IMR-90 (cell line): ENCODE measurements at regions not wholly inside any gene's neighbourhood (a gene's known extent, or its start where the extent isn't known, plus 50 kb on each side); places are given as distances from the start of the nearest gene placed in this dataset.

Experiments used
- ATAC-seq: fragments of 200-7000 bp; cut with Tn5 transposase; 2 replicates; pipeline ENCODE4 v1.9.1; 2020; ENCODE audit warnings: low read depth, mild to moderate bottlenecking, moderate library complexity
- BruUV-seq: library from RNA; stranded (reverse); fragments of 400-500 nt; replicated peaks from 2 replicates; lab custom pipeline; 2021; lab: Mats Ljungman, UMichigan
- CTCF ChIA-PET: fragments of 300-600 bp; formaldehyde crosslinking; extraction: SDS; loops from one replicate; lab custom pipeline; 2021; ENCODE audit warnings: antibody characterized with exemption; lab: Yijun Ruan, JAX
- POLR2A ChIA-PET: fragments of 300-600 bp; sonication (Branson Sonifier 250); formaldehyde crosslinking; loops from one replicate; lab custom pipeline; 2022; ENCODE audit warnings: antibody characterized with exemption; ENCODE audit not compliant: unreplicated experiment; lab: Charles Lee
- DNase-seq: peaks from one replicate; pipeline ENCODE4 v3.0.0; 2013
- H2AFZ ChIP-seq: replicated peaks from 2 replicates; pipeline ENCODE3; 2013; ENCODE audit warnings: low read length, mild to moderate bottlenecking; ENCODE audit not compliant: poor library complexity
- H2AK5ac ChIP-seq: 2 replicates; pipeline ENCODE4 v1.6.1; 2013; ENCODE audit warnings: low read depth, low read length, inconsistent platforms
- H2AK9ac ChIP-seq: replicated peaks from 2 replicates; pipeline ENCODE3; 2013; ENCODE audit warnings: mild to moderate bottlenecking, low read depth, low read length, moderate library complexity; ENCODE audit not compliant: poor library complexity
- H2BK120ac ChIP-seq: 2 replicates; pipeline ENCODE4 v1.6.1; 2013; ENCODE audit warnings: low read depth, low read length, inconsistent platforms
- H2BK15ac ChIP-seq: 3 replicates; pipeline ENCODE4 v1.6.1; 2013; ENCODE audit warnings: low read depth, low read length, inconsistent platforms
- H2BK20ac ChIP-seq: 2 replicates; pipeline ENCODE4 v1.6.1; 2013; ENCODE audit warnings: low read depth, mild to moderate bottlenecking, inconsistent platforms, low read length, moderate library complexity
- H2BK5ac ChIP-seq: 2 replicates; pipeline ENCODE4 v1.6.1; 2013; ENCODE audit warnings: mild to moderate bottlenecking, low read depth, low read length, inconsistent platforms; ENCODE audit not compliant: poor library complexity, severe bottlenecking
- H3K14ac ChIP-seq: replicated peaks from 2 replicates; pipeline ENCODE4 v1.6.1; 2013; ENCODE audit warnings: low read depth, low read length, inconsistent platforms
- H3K18ac ChIP-seq: 2 replicates; pipeline ENCODE4 v1.6.1; 2013; ENCODE audit warnings: low read depth, low read length, control low read depth
- H3K23ac ChIP-seq: 2 replicates; pipeline ENCODE4 v1.6.1; 2013; ENCODE audit warnings: low read depth, low read length, inconsistent platforms
- H3K27ac ChIP-seq: 2 replicates; pipeline ENCODE4 v1.5.1; 2013; ENCODE audit warnings: mild to moderate bottlenecking, control low read depth, low read length; ENCODE audit not compliant: insufficient read depth
- H3K27me3 ChIP-seq: 2 replicates; pipeline ENCODE4 v1.6.1; 2013; ENCODE audit warnings: low read length; ENCODE audit not compliant: control insufficient read depth, insufficient read depth
- H3K36me3 ChIP-seq: 2 replicates; pipeline ENCODE4 v1.6.1; 2013; ENCODE audit warnings: low read length, mixed read lengths; ENCODE audit not compliant: control insufficient read depth, insufficient read depth
- H3K4ac ChIP-seq: 2 replicates; pipeline ENCODE4 v1.6.1; 2013; ENCODE audit warnings: low read depth, low read length, inconsistent platforms
- H3K4me1 ChIP-seq: 2 replicates; pipeline ENCODE4 v1.6.1; 2013; ENCODE audit warnings: low read length, mixed read lengths; ENCODE audit not compliant: control insufficient read depth, insufficient read depth
- H3K4me2 ChIP-seq: 2 replicates; pipeline ENCODE4 v1.6.1; 2013; ENCODE audit warnings: low read depth, mild to moderate bottlenecking, control low read depth, low read length, moderate library complexity
- H3K4me3 ChIP-seq: 2 replicates; pipeline ENCODE4 v1.5.1; 2013; ENCODE audit warnings: low read depth, mild to moderate bottlenecking, control low read depth, low read length, moderate library complexity; ENCODE audit not compliant: insufficient read depth
- H3K56ac ChIP-seq: 2 replicates; pipeline ENCODE4 v1.6.1; 2013; ENCODE audit warnings: low read length, inconsistent platforms; ENCODE audit not compliant: insufficient read depth; ENCODE audit errors: extremely low read depth
- H3K79me1 ChIP-seq, 2 experiments: 2 replicates each; pipeline ENCODE4 v1.6.1; 2013; ENCODE audit warnings: low read length in 2 of 2, inconsistent platforms in 1 of 2, low read depth in 1 of 2
- H3K9ac ChIP-seq: 2 replicates; pipeline ENCODE4 v1.6.1; 2013; ENCODE audit warnings: low read depth, low read length, control low read depth
- H3K9me1 ChIP-seq: 2 replicates; pipeline ENCODE4 v1.6.1; 2013; ENCODE audit warnings: low read length, inconsistent platforms; ENCODE audit not compliant: insufficient read depth
- H3K9me3 ChIP-seq: 2 replicates; pipeline ENCODE4 v1.6.1; 2013; ENCODE audit warnings: low read length; ENCODE audit not compliant: control insufficient read depth, insufficient read depth
- H4K20me1 ChIP-seq: 2 replicates; pipeline ENCODE4 v1.6.1; 2013; ENCODE audit warnings: low read length, inconsistent platforms; ENCODE audit not compliant: insufficient read depth
- H4K5ac ChIP-seq: 2 replicates; pipeline ENCODE4 v1.6.1; 2013; ENCODE audit warnings: mild to moderate bottlenecking, low read depth, low read length, control low read depth
- H4K8ac ChIP-seq, 2 experiments: 2 replicates each; pipeline ENCODE4 v1.6.1; 2013; ENCODE audit warnings: low read depth in 2 of 2, low read length in 2 of 2, control low read depth in 1 of 2, inconsistent platforms in 1 of 2
- H4K91ac ChIP-seq: 2 replicates; pipeline ENCODE4 v1.6.1; 2013; ENCODE audit warnings: low read depth, low read length, inconsistent platforms; ENCODE audit not compliant: insufficient read depth
- BHLHE40 ChIP-seq: fragments of 150-350 bp; IDR thresholded peaks from 2 replicates; pipeline ENCODE4 v1.6.1; 2016; ENCODE audit warnings: mild to moderate bottlenecking, low read depth, low read length
- CEBPB ChIP-seq: IDR thresholded peaks from 2 replicates; pipeline ENCODE4 v1.6.1; 2012; ENCODE audit warnings: low read depth, low read length, improper control_type of control experiment
- CHD1 ChIP-seq: IDR thresholded peaks from 2 replicates; pipeline ENCODE4 v1.6.1; 2012; ENCODE audit warnings: low read depth, low read length, improper control_type of control experiment
- CTCF ChIP-seq: conservative IDR thresholded peaks from 2 replicates; pipeline ENCODE4 v1.5.1; 2012; ENCODE audit warnings: mild to moderate bottlenecking, low read depth, low read length, improper control_type of control experiment
- MAFK ChIP-seq: IDR thresholded peaks from 2 replicates; pipeline ENCODE4 v1.6.1; 2012; ENCODE audit warnings: low read depth, low read length, improper control_type of control experiment
- MAZ ChIP-seq: IDR thresholded peaks from 2 replicates; pipeline ENCODE4 v1.6.1; 2012; ENCODE audit warnings: low read depth, mild to moderate bottlenecking, low read length, improper control_type of control experiment, moderate library complexity, borderline replicate concordance
- NFE2L2 ChIP-seq: fragments of 150-350 bp; IDR thresholded peaks from 2 replicates; pipeline ENCODE4 v1.6.1; 2016; ENCODE audit warnings: low read depth, mild to moderate bottlenecking, low read length
- POLR2A ChIP-seq: IDR thresholded peaks from 2 replicates; pipeline ENCODE4 v1.6.1; 2012; ENCODE audit warnings: mild to moderate bottlenecking, low read depth, low read length
- RAD21 ChIP-seq: IDR thresholded peaks from 2 replicates; pipeline ENCODE4 v1.6.1; 2012; ENCODE audit warnings: low read length, improper control_type of control experiment
- SMC3 ChIP-seq: fragments of 150-350 bp; IDR thresholded peaks from 2 replicates; pipeline ENCODE4 v1.6.1; 2016; ENCODE audit warnings: low read depth, mild to moderate bottlenecking, antibody characterized with exemption, low read length, moderate library complexity
- WGBS, 2 experiments: methylation state at CpG; one replicate each; pipeline versions ENCODE4 v1.1.5 to v1.1.7; 2013; ENCODE audit warnings: missing lambda C conversion rate in 2 of 2; ENCODE audit not compliant: insufficient read length in 1 of 2; ENCODE audit errors: extremely low coverage in 2 of 2; 5-methylcytosine and 5-hydroxymethylcytosine counted together
- dilution Hi-C: fragments of 300-500 bp; cut with HindIII; formaldehyde crosslinking; loops from one replicate; pipeline ENCODE4 v1.14.3; 2018; ENCODE audit warnings: low sequenced_read_pairs; ENCODE audit not compliant: unreplicated experiment
- in situ Hi-C: fragments of 300-500 bp; cut with MboI; formaldehyde crosslinking; loops from 3 replicates; pipeline ENCODE4 v1.14.3; 2019; ENCODE audit warnings: low sequenced_read_pairs, inconsistent platforms, mixed read lengths
- intact Hi-C: fragments of 100-400 bp; cut with micrococcal nuclease; formaldehyde crosslinking; loops from 2 replicates; pipeline ENCODE4 v1.10.0; 2022

- peak; percentile 43 for DNase-seq
- no peak overlapping the region for H3K4me3 ChIP-seq
- TF ChIP-seq CTCF (peak; percentile 61), RAD21 (peak; percentile 59), POLR2A (no peak), MAZ (no peak), CEBPB (no peak), SMC3 (peak; percentile 53), NFE2L2 (no peak), BHLHE40 (no peak), CHD1 (no peak), MAFK (no peak)
- H3K4me1 ChIP-seq = peaks cover 1% of the 10 kb centered on the region; the same call in 1 of the 2 replicates
- CTCF ChIA-PET = interaction anchor here (0.7 kb wide), 1 partner anchor 10 kb away, joined by 3 read pairs; no protein-coding TSS in a partner anchor
- POLR2A ChIA-PET = no interaction called here
- no peak overlapping the region for H4K91ac ChIP-seq
- H3K56ac ChIP-seq = no peak overlapping the region
- BruUV-seq = no TSS peak
- peak overlapping the region; percentile 13 for H2AK9ac ChIP-seq
- no peak overlapping the region for H3K9ac ChIP-seq
- H3K27ac ChIP-seq = no peak overlapping the region
- H3K79me1 ChIP-seq = no peaks in the 10 kb centered on the region
- no peak overlapping the region for H2BK120ac ChIP-seq
- no peak overlapping the region for H3K4me2 ChIP-seq
- WGBS, 2 experiments = 100% methylated on average over 1 of the region's 8 CpGs; no CpG with 5 or more reads in 1 of the 2 experiments
- ATAC-seq = peak; percentile 75
- no peak overlapping the region for H2BK20ac ChIP-seq
- H3K27me3 ChIP-seq = no peaks in the 10 kb centered on the region
- H2BK5ac ChIP-seq = no peak overlapping the region
- H3K18ac ChIP-seq = no peak overlapping the region
- H4K5ac ChIP-seq = no peak overlapping the region
- intact Hi-C loops = loop anchor here (2.0 to 5.0 kb wide), 2 partner anchors 355 to 427 kb away; partner anchors contain the start of gene FAT4
- in situ Hi-C loops = loop anchor here (5.0 kb wide), 1 partner anchor 430 kb away; the partner anchor contains the start of gene FAT4
- no peak overlapping the region for H4K8ac ChIP-seq
- dilution Hi-C loops = no loop called here
- no peaks in the 10 kb centered on the region for H4K20me1 ChIP-seq
- no peaks in the 10 kb centered on the region for H3K36me3 ChIP-seq
- H2AK5ac ChIP-seq = no peak overlapping the region
- H3K9me1 ChIP-seq = no peaks in the 10 kb centered on the region
- H2AFZ ChIP-seq = no peak overlapping the region
- H3K14ac ChIP-seq = no peak overlapping the region
- no peaks in the 10 kb centered on the region for H3K9me3 ChIP-seq
- H3K23ac ChIP-seq = no peak overlapping the region
- no peak overlapping the region for H2BK15ac ChIP-seq
- no peak overlapping the region for H3K4ac ChIP-seq
Observed at GRCh38 chr4:125741825-125742452, 427.2 kb downstream of the FAT4 start.
